ENCODE measurements at regions not wholly inside any gene's neighbourhood (a gene's known extent, or its start where the extent isn't known, plus 50 kb on each side); places are given as distances from the start of the nearest gene placed in this dataset.

GRCh38 chr5:33223563-33224284 lies 217.0 kb upstream of the TARS1 start (continued):
- TF ChIP-seq TAF1 (IDR thresholded peaks at IDR 0.05; ENCODE audit: borderline replicate concordance, low read depth, low read length) = no peak
- no peak for TF ChIP-seq FOXJ3 (CRISPR knock-in tag; IDR thresholded peaks at IDR 0.05)

DNA sequence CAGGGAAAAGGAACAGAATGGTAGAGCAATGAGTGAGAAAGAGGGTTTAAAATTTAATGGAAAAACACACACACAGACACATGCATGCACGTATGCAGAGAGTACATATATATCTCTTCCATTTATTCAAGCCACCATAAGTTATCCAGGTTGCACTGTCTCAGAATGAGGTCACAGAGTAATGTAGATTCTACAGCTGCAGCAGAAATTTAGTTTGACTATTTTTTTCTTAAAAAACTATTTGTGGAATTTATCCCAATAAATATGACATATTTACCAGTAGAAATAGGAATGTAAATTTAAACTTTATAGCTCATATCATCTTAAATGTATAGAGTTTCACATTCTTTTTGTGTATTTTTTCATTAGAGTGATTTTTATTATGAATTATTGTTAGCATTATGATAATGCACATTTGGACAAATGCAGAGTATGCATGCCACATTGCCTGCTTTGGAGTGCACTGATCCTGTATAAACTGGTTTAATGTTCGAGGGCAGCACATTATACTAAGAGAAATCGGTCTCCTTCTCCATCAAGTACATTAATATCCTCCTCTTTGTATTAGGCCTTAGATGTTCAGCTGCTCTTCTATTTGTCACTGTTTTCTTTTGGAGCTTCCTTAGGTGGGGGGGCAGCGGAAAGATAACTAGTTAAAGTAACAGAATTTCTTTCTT lies 216.3 kb upstream of the TARS1 start:
- DNase-seq = no peak
- H4K20me1 ChIP-seq (ENCODE audit: insufficient read depth) = no peaks in the 10 kb centered on the region
- H3K9me3 ChIP-seq = no peaks in the 10 kb centered on the region
- no peaks in the 10 kb centered on the region for H3K36me3 ChIP-seq (replicated peaks in 1 of 2; ENCODE audit: control insufficient read depth in 1 of 2, insufficient read depth in 2 of 2, low read length in 1 of 2)
- no peak overlapping the region for H3K9ac ChIP-seq
- H3F3A ChIP-seq (replicated peaks; ENCODE audit: insufficient read depth) = peaks cover 16% of the 10 kb centered on the region
- H2AFZ ChIP-seq (ENCODE audit: low read depth) = peak overlapping the region; percentile 4; the same call in 1 of the 2 replicates
- no peaks in the 10 kb centered on the region for H3K4me1 ChIP-seq (ENCODE audit: control insufficient read depth in 1 of 2, insufficient read depth in 2 of 2, low read depth in 1 of 2, low read length in 1 of 2)
- ChIA-PET CTCF (no interaction called here), POLR2A (no interaction called here)
- H3K4me3 ChIP-seq (ENCODE audit: low read depth in 2 of 2, low read length in 1 of 2) = no peak overlapping the region
- peak overlapping the region in 1 of 2 experiments; percentile 12; a peak in 1 of 4 replicates for H3K27ac ChIP-seq (ENCODE audit: low read depth in 2 of 2, low read length in 1 of 2)
- no peaks in the 10 kb centered on the region for H3K9me2 ChIP-seq
- H3K4me2 ChIP-seq = no peak overlapping the region
- H3K79me2 ChIP-seq (ENCODE audit: insufficient read depth) = no peaks in the 10 kb centered on the region; the same call in 1 of the 2 replicates
- no peaks in the 10 kb centered on the region for H3K27me3 ChIP-seq (ENCODE audit: insufficient read depth)
- TF ChIP-seq RFX5 (IDR thresholded peaks at IDR 0.05; ENCODE audit: low read length) = no peak
- TF ChIP-seq SIN3A (IDR thresholded peaks at IDR 0.05; ENCODE audit: borderline replicate concordance, low read depth, low read length) = no peak
- WGBS (ENCODE audit: low lambda C conversion rate) = 60% methylated on average over 4 of the region's 4 CpGs

DNA sequence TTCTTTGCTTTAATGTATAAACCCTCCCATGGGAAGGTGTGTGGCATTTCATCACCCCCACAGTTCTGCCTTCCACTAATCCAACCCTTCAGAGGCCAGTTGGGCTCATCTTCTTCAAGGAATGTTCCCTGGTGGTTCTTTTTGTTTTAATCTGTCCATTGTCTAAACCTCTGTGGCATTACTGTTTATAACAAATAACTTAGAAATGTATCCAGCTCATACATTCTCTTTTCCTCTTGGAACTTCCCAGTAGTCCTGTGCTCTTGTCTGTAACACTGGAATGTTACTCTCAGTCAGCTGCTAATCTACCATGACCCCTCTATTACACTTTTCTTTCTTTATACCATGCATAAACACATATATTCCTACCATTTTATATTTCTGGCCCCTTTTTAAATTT lies 213.5 kb upstream of the TARS1 start:
- no peak overlapping the region for H3K4me3 ChIP-seq (ENCODE audit: low read depth in 2 of 2, low read length in 1 of 2)
- H2AFZ ChIP-seq (ENCODE audit: low read depth) = no peak overlapping the region
- H3K9me2 ChIP-seq = no peaks in the 10 kb centered on the region
- H3K36me3 ChIP-seq (replicated peaks in 1 of 2; ENCODE audit: control insufficient read depth in 1 of 2, insufficient read depth in 2 of 2, low read length in 1 of 2) = no peaks in the 10 kb centered on the region
- H3K27me3 ChIP-seq (ENCODE audit: insufficient read depth) = no peaks in the 10 kb centered on the region
- POLR2A ChIA-PET = no interaction called here
- H4K20me1 ChIP-seq (ENCODE audit: insufficient read depth) = no peaks in the 10 kb centered on the region
- H3K4me2 ChIP-seq = no peak overlapping the region
- H3K4me1 ChIP-seq (ENCODE audit: control insufficient read depth in 1 of 2, insufficient read depth in 2 of 2, low read depth in 1 of 2, low read length in 1 of 2) = no peaks in the 10 kb centered on the region; a peak in 1 of 4 replicates
- H3K79me2 ChIP-seq (ENCODE audit: insufficient read depth) = no peaks in the 10 kb centered on the region; the same call in 1 of the 2 replicates
- H3K27ac ChIP-seq (ENCODE audit: low read depth in 2 of 2, low read length in 1 of 2) = no peak overlapping the region
- DNase-seq = no peak
- H3K9ac ChIP-seq = no peak overlapping the region
- no peaks in the 10 kb centered on the region for H3K9me3 ChIP-seq
- peaks cover 13% of the 10 kb centered on the region for H3F3A ChIP-seq (replicated peaks; ENCODE audit: insufficient read depth)
- CTCF ChIA-PET = no interaction called here
- TF ChIP-seq, protein P1, sequence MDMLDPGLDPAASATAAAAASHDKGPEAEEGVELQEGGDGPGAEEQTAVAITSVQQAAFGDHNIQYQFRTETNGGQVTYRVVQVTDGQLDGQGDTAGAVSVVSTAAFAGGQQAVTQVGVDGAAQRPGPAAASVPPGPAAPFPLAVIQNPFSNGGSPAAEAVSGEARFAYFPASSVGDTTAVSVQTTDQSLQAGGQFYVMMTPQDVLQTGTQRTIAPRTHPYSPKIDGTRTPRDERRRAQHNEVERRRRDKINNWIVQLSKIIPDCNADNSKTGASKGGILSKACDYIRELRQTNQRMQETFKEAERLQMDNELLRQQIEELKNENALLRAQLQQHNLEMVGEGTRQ (IDR thresholded peaks at IDR 0.05; ENCODE audit: borderline replicate concordance, low read depth, low read length) = no peak
- TF ChIP-seq NFIC (IDR thresholded peaks at IDR 0.05; ENCODE audit: borderline replicate concordance) = no peak
- no peak for TF ChIP-seq CHD2 (IDR thresholded peaks at IDR 0.05; ENCODE audit: low read length, partially characterized antibody)
- TF ChIP-seq MXI1 (IDR thresholded peaks at IDR 0.05; ENCODE audit: low read depth, low read length) = no peak
- no peak for TF ChIP-seq USF1 (IDR thresholded peaks at IDR 0.05; ENCODE audit: borderline replicate concordance, low read depth)
- TF ChIP-seq RCOR1 (IDR thresholded peaks at IDR 0.05; ENCODE audit: low read length) = no peak
- no peak for TF ChIP-seq ZBTB33 (IDR thresholded peaks at IDR 0.05; ENCODE audit: borderline replicate concordance, low read depth)
- TF ChIP-seq GABPA (IDR thresholded peaks at IDR 0.05; ENCODE audit: low read depth) = no peak
- no peak for TF ChIP-seq RXRA (IDR thresholded peaks at IDR 0.05; ENCODE audit: borderline replicate concordance, low read depth)
- no peak for TF ChIP-seq TCF12 (IDR thresholded peaks at IDR 0.05)
- no peak for TF ChIP-seq FOSL2 (IDR thresholded peaks at IDR 0.05; ENCODE audit: borderline replicate concordance, low read depth)
- TF ChIP-seq SIN3A (IDR thresholded peaks at IDR 0.05; ENCODE audit: borderline replicate concordance, low read depth, low read length) = no peak
- no peak for TF ChIP-seq SMC3 (IDR thresholded peaks at IDR 0.05; ENCODE audit: low read depth, low read length)
- TF ChIP-seq IRF3 (IDR thresholded peaks at IDR 0.05; ENCODE audit: low read depth, low read length) = no peak
- TF ChIP-seq, protein P2, sequence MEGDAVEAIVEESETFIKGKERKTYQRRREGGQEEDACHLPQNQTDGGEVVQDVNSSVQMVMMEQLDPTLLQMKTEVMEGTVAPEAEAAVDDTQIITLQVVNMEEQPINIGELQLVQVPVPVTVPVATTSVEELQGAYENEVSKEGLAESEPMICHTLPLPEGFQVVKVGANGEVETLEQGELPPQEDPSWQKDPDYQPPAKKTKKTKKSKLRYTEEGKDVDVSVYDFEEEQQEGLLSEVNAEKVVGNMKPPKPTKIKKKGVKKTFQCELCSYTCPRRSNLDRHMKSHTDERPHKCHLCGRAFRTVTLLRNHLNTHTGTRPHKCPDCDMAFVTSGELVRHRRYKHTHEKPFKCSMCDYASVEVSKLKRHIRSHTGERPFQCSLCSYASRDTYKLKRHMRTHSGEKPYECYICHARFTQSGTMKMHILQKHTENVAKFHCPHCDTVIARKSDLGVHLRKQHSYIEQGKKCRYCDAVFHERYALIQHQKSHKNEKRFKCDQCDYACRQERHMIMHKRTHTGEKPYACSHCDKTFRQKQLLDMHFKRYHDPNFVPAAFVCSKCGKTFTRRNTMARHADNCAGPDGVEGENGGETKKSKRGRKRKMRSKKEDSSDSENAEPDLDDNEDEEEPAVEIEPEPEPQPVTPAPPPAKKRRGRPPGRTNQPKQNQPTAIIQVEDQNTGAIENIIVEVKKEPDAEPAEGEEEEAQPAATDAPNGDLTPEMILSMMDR (IDR thresholded peaks at IDR 0.05) = no peak
